SJSA1 (cell line): ENCODE measurements at regions not wholly inside any gene's neighbourhood (a gene's known extent, or its start where the extent isn't known, plus 50 kb on each side); places are given as distances from the start of the nearest gene placed in this dataset.
A peak's percentile ranks its signal among the peaks of the same experiment; 100 is the strongest.

Experiments used
- DNase-seq, 2 experiments: peaks; one replicate each; pipeline ENCODE4 v3.0.0-alpha.2; 2015 to 2020; ENCODE audit warnings: low spot score in 2 of 2, low read depth in 1 of 2
- H3K27ac ChIP-seq: fragments of 250-450 bp; sonication (Bioruptor Pico); 2 replicates; pipeline ENCODE4 v1.5.1; 2020; ENCODE audit warnings: mild to moderate bottlenecking, moderate library complexity
- H3K27me3 ChIP-seq: fragments of 250-450 bp; sonication (Bioruptor Pico); replicated peaks from 2 replicates; pipeline ENCODE4 v1.5.1; 2020; ENCODE audit warnings: mild to moderate bottlenecking, moderate library complexity
- H3K36me3 ChIP-seq: fragments of 250-450 bp; sonication (Bioruptor Pico); 2 replicates; pipeline ENCODE4 v1.5.1; 2020; ENCODE audit warnings: mild to moderate bottlenecking
- H3K4me1 ChIP-seq: fragments of 250-450 bp; sonication (Bioruptor Pico); replicated peaks from 2 replicates; pipeline ENCODE4 v1.6.1; 2021; ENCODE audit warnings: mild to moderate bottlenecking
- H3K4me3 ChIP-seq: fragments of 250-450 bp; sonication (Bioruptor Pico); 2 replicates; pipeline ENCODE4 v1.5.1; 2020; ENCODE audit warnings: mild to moderate bottlenecking
- H3K9me3 ChIP-seq: fragments of 250-450 bp; sonication (Bioruptor Pico); replicated peaks from 2 replicates; pipeline ENCODE4 v1.5.1; 2020; ENCODE audit warnings: mild to moderate bottlenecking

DNA sequence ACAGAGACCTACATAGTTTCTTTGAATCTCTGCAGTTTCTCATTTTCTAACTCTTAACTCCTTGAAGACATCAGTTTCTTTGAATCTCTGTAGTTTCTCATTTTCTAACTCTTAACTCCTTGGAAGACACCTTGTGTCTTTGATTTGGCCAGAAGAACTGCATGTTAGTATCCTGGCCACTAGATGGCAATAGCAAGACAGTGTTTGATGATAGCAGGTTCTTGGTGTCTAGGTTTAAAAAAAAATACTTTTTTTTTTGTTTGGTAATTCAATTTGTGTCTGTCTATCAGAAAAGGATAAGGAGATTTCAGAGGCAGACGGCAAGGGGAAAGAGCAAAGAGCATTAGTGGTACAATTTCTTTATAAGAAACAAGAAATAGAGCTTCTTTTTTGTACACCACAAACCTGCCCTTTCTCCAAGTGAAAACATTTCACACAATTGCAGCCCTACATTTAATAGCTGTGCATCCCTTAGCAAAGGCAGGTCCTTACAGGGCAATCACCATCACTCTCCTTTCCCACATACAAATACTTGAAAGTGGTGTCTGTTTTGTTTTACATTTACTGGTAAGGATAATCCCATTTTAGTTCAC lies 1324.9 kb upstream of the CDH8 start:
- Histone ChIP-seq H3K4me1 (no peaks in the 10 kb centered on the region), H3K4me3 (no peak overlapping the region), H3K27ac (no peak overlapping the region), H3K9me3 (no peaks in the 10 kb centered on the region), H3K36me3 (no peaks in the 10 kb centered on the region), H3K27me3 (no peaks in the 10 kb centered on the region)
- peak in 1 of 2 experiments; percentile 16 for DNase-seq

DNA sequence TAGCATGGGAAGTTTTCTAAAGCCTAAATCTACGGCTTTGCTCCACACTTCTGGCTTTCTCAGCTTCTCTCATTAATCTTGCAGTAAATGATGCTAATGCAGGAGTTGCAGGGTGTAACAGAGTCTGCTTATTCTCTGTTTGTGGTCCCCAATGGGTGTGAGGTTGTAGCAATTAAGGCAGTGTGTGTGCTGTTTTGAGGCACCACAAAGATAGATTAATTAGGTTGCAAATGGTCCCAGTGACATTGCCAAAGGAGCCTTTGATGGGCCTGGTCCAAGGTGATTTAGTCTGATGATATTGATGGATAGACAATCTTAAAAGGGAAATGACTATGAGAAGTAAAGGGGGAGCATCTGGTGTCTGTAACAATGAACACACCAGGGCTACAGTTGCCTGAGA lies 1313.7 kb upstream of the CDH8 start:
- no peak for DNase-seq
- Histone ChIP-seq H3K27me3 (no peaks in the 10 kb centered on the region), H3K4me3 (no peak overlapping the region), H3K27ac (no peak overlapping the region), H3K9me3 (no peaks in the 10 kb centered on the region), H3K4me1 (no peaks in the 10 kb centered on the region), H3K36me3 (no peaks in the 10 kb centered on the region)

DNA sequence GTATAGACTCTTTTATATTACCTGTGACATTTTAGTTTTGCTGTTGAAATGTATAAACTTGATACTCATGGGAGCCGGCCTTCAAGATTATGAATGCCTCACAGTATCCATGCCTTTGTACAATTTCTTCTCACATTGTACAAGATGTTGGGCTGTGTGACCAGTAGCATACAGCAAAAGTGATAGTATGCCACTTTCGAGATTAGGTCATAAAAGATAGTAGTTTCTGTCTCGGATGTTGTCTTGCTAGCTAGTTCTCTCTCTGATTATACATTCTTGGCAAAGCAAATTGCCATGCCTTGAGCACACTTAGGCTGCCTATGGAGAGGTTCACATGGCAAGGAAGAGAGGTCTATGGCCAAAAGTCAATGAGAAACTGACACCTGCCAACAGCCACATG lies 1309.8 kb upstream of the CDH8 start:
- DNase-seq = no peak
- Histone ChIP-seq H3K9me3 (no peaks in the 10 kb centered on the region), H3K36me3 (no peaks in the 10 kb centered on the region), H3K27ac (no peak overlapping the region), H3K27me3 (no peaks in the 10 kb centered on the region), H3K4me3 (no peak overlapping the region), H3K4me1 (no peaks in the 10 kb centered on the region)

DNA sequence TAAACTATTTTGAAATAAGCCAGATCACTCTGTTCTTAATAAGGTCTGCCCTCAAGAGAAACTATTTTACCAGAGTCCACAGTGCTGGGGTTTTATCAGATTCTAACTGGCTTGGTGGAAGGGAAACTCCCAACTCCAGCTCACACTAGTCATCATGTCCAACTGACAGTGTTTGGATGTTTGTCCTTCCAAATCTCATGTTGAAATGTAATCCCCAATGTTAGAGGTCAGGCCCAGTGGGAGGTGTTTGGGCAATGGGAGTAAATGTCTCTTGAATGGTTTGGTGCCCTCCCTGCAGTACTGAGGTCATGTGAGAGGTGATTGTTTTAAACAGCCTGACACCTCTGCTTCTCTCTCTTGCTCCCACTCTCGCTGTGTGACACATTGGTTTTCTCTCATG lies 1301.0 kb upstream of the CDH8 start:
- no peaks in the 10 kb centered on the region for H3K4me1 ChIP-seq
- H3K27me3 ChIP-seq = no peaks in the 10 kb centered on the region
- DNase-seq = no peak
- no peak overlapping the region for H3K4me3 ChIP-seq
- no peak overlapping the region for H3K27ac ChIP-seq
- no peaks in the 10 kb centered on the region for H3K36me3 ChIP-seq
- H3K9me3 ChIP-seq = no peaks in the 10 kb centered on the region

DNA sequence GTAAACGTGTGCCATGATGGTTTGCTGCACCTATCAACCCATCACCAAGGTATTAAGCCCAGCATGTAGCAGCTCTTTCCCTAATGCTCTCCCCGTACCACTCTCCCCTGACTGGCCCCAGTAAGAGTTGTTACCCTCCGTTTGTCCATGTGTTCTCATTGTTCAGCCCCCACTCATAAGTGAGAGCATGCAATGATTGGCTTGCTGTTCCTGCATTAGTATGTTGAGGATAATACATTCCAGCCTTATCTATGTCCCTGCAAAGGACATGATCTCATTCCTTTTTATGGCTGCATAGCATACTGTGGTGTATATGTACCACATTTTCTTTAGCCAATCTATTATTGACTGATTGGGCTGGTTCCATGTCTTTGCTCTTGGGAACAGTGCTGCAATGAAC lies 1294.9 kb upstream of the CDH8 start:
- Histone ChIP-seq H3K27me3 (no peaks in the 10 kb centered on the region), H3K9me3 (no peaks in the 10 kb centered on the region), H3K4me3 (no peak overlapping the region), H3K4me1 (no peaks in the 10 kb centered on the region), H3K36me3 (no peaks in the 10 kb centered on the region), H3K27ac (no peak overlapping the region)
- no peak for DNase-seq

DNA sequence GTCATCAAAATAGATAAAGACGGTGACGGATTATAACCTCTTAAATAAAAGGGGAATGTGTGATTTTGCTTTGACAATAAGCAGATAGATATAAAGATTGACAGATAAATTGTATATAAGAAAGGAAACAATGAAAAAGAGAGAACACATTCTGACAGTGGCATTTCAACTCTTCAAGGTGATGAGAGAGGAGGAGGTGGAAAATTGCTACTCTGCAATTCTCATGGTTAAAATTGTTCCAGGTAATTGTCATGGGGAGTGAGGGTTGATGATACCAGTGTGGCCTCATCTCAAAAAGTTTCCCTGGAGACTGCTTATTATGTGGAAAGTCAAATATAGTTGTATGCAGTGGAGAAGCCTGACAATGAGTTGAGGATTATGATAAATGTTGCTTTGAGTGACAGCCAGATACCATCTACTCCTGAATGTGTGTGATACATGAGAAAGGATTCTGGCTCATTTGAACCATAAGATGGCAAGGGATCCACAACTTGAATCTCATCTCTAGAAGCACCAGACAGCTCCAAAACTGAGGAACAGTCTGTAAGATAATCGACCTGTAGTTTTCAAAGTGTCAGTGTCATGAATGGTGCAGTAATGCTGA lies 1290.6 kb upstream of the CDH8 start:
- Histone ChIP-seq H3K9me3 (no peaks in the 10 kb centered on the region), H3K4me3 (no peak overlapping the region), H3K27me3 (no peaks in the 10 kb centered on the region), H3K36me3 (no peaks in the 10 kb centered on the region), H3K4me1 (no peaks in the 10 kb centered on the region), H3K27ac (no peak overlapping the region)
- DNase-seq = no peak

DNA sequence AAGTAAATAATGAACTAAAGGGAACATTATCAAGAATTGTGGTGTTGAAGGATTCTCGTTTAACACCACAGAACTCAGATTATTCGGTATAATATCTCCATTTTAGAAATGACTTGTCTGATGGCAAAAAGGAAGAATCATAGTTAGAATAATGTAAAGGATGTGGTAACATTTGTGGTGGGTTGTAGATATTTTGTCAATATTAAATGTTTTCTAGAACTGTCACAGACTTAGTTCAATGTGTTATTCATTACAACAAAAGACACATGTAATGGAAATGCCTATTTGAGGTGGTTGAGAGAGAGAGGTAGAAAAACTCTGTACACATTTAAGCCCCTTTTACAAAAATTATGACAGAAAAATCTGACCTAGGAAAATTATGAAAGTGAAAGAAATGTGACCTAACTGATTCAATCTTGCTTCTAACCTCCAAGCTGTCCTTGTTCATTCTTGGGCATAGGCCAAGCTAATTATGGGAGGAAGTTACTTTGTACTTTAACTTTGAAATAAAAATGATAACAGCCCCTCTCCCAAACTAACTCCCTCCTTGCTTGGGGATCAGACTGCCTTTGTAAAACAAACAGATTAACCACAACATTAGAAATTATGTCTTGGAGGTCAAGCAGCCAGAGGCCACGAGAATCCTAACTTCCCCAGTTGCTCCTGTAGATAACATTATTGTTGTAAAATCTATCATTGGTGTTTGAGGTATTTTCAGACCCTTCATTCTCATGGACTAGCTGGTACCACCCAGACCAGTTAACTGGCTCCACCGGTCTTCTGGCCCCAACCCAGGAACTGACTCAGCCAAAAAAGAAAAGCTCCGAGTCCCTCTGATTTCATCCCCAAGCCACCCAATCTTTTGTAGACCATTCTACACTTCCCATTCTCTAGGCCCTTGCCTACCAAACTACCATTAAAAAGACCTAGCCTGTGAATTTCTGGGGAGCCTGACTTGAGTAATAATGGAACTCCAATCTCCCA lies 1287.8 kb upstream of the CDH8 start:
- H3K36me3 ChIP-seq = no peaks in the 10 kb centered on the region
- no peaks in the 10 kb centered on the region for H3K4me1 ChIP-seq
- no peaks in the 10 kb centered on the region for H3K9me3 ChIP-seq
- H3K27ac ChIP-seq = no peak overlapping the region
- H3K4me3 ChIP-seq = no peak overlapping the region
- H3K27me3 ChIP-seq = no peaks in the 10 kb centered on the region
- no peak for DNase-seq

DNA sequence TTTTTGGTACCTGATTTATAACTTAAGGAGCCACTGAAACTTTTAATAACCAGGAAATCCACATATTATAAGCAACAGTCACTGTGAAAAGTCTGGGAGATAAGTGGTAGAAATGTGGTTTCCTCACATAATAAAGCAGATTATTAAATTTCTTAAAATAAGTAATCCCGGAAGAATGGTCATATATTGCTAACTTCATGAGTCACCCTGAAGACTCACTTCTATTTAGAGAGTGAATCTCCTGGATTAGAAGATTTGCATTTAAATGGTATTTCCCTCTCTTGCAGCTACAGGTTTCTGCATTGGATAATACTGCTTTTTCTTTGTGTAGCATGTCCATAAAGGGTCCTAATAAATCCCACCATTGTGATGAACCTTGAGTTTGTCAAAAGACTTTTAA lies 1286.8 kb upstream of the CDH8 start:
- DNase-seq = no peak
- Histone ChIP-seq H3K27ac (no peak overlapping the region), H3K4me1 (no peaks in the 10 kb centered on the region), H3K27me3 (no peaks in the 10 kb centered on the region), H3K36me3 (no peaks in the 10 kb centered on the region), H3K9me3 (0 out of 2 replicates have a peak, but pooled peaks cover 2% of the 10 kb centered on the region), H3K4me3 (no peak overlapping the region)

DNA sequence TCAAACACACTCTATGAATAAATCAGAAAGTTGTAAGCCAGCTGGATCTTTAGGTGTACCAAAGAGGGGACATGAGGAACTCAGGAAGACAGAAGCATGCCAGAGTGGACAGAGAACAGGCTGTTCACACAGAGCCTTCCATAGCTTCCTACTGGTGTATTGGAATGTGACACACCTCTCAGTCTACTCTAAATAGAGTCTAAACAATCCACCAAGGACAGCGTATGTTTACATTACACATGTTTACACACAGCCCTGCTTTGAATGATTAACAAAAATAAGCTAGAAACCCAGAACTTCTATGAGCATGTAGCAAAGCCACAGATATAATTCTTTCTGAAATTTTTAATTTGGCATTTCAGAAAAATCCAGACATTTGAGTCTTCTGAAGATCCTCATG lies 1279.0 kb upstream of the CDH8 start:
- Histone ChIP-seq H3K36me3 (no peaks in the 10 kb centered on the region), H3K27ac (no peak overlapping the region), H3K9me3 (0 out of 2 replicates have a peak, but pooled peaks cover 3% of the 10 kb centered on the region), H3K4me3 (no peak overlapping the region), H3K27me3 (no peaks in the 10 kb centered on the region), H3K4me1 (no peaks in the 10 kb centered on the region)
- DNase-seq = no peak

DNA sequence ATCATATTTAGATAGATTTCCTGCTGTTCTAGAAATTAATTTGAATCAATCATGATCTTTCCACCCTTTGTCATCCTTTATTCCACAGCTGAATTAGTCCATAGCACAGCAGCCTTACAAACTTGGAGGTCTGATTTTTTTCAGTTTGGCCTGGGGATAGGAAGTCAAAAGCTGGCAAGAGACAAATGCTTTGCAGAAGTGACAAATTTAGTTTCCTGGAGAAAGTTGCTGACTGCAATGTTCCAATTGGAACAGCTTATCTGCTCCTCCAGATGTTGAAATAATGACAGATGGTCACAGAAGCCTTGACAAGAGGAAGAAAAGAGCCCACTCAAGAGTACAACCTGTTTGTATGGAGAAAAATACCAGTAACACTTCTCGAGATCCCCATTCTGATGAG lies 1276.1 kb upstream of the CDH8 start:
- H3K27ac ChIP-seq = no peak overlapping the region
- H3K36me3 ChIP-seq = no peaks in the 10 kb centered on the region
- no peak overlapping the region for H3K4me3 ChIP-seq
- DNase-seq = no peak
- H3K4me1 ChIP-seq = no peaks in the 10 kb centered on the region
- H3K9me3 ChIP-seq = no peaks in the 10 kb centered on the region
- H3K27me3 ChIP-seq = no peaks in the 10 kb centered on the region

DNA sequence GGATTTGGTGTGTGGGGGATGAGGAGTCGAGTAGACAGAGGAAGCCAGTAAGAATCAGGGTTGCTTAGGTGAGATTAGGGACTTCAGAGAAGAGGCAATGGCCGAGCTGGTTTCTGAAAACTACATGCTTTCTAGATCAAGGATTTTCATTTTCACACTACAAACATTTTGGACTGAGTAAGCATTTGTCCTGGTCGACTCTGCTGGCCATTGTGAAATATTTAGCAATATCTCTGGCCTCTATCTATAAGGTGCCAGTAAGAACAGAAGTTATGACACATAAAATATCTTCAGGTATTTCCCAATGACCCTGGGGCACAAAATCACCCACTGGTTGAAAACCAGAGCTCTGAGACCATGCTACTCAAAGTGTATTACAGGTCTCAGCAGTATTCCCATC lies 1275.1 kb upstream of the CDH8 start:
- no peak overlapping the region for H3K27ac ChIP-seq
- H3K27me3 ChIP-seq = no peaks in the 10 kb centered on the region
- no peak for DNase-seq

DNA sequence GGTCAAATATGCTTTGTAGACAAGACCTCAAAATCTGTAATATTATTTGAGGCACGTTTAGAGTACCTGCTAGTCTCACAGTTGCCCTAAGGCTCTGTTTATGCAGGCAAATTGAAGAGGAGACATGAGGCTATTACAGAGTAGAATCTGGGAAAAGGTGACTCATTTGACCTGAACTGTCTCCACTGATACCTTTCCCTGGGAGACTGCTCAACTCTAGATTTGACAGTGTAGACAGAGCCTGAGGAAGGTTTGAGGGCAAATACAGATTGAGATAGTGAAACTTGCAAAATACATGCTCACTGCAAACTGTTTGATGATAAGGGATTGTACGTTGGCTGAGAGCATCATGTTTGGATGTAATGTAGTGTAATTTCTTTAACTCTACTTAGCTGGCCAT lies 1266.6 kb upstream of the CDH8 start:
- DNase-seq = no peak
- Histone ChIP-seq H3K4me1 (no peaks in the 10 kb centered on the region), H3K27ac (no peak overlapping the region), H3K27me3 (no peaks in the 10 kb centered on the region), H3K4me3 (no peak overlapping the region), H3K9me3 (no peaks in the 10 kb centered on the region), H3K36me3 (no peaks in the 10 kb centered on the region)

More for the DNA sequence above, 1275.1 kb upstream of the CDH8 start:
- Histone ChIP-seq H3K4me3 (no peak overlapping the region), H3K36me3 (no peaks in the 10 kb centered on the region), H3K4me1 (no peaks in the 10 kb centered on the region), H3K9me3 (no peaks in the 10 kb centered on the region)

DNA sequence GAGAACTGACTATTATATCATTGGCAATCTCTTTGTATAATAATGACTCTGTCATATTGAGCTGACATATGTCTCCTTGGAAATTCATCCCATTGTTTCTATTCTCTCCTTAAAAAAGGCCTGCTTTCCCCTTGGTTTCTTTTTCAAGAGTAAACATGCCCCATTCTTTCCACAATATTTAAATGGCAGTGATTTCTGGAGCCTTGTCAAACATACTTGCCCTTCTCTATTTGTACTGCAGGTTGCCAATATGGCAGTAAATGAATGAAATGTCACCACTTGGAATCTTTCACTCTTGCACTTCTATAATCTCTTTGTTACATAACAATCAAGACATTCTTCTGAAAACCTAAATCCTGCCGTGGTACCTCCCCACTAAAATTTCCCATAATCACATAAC lies 1265.1 kb upstream of the CDH8 start:
- Histone ChIP-seq H3K27ac (no peak overlapping the region), H3K4me3 (no peak overlapping the region), H3K27me3 (no peaks in the 10 kb centered on the region), H3K4me1 (no peaks in the 10 kb centered on the region), H3K36me3 (no peaks in the 10 kb centered on the region), H3K9me3 (no peaks in the 10 kb centered on the region)
- no peak for DNase-seq

DNA sequence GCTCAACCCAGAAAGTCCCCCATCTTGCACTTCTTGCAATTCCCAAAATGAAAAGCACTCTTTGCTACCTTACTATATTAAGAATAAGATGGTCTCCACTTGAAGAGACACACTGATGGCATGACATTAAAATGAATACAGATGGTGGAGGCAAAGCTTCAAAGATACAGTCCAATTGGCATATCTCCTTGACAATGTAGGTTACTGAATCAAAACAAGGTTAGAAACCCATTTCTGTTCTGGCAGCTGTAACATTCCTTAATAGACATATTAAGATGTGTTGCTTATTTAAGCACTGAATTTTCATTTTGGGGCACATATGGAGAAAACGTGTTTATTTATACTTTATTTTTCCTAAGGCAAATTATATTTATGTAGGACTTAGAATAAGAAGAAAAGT lies 1262.8 kb upstream of the CDH8 start:
- H3K4me3 ChIP-seq = no peak overlapping the region
- no peaks in the 10 kb centered on the region for H3K9me3 ChIP-seq
- H3K27me3 ChIP-seq = no peaks in the 10 kb centered on the region
- H3K4me1 ChIP-seq = no peaks in the 10 kb centered on the region
- no peak for DNase-seq
- no peaks in the 10 kb centered on the region for H3K36me3 ChIP-seq
- H3K27ac ChIP-seq = no peak overlapping the region
